GM19239 (cell line): ENCODE measurements at regions not wholly inside any gene's neighbourhood (a gene's known extent, or its start where the extent isn't known, plus 50 kb on each side); places are given as distances from the start of the nearest gene placed in this dataset.

Experiments used
- DNase-seq: peaks from one replicate; pipeline ENCODE4 v3.0.0; 2011; ENCODE audit warnings: low spot score; ENCODE audit not compliant: insufficient read length
- FAIRE-seq: peaks from 2 replicates; lab custom pipeline; 2011; peaks lifted over from hg19 to GRCh38; lab: Jason Lieb, UNC

DNA sequence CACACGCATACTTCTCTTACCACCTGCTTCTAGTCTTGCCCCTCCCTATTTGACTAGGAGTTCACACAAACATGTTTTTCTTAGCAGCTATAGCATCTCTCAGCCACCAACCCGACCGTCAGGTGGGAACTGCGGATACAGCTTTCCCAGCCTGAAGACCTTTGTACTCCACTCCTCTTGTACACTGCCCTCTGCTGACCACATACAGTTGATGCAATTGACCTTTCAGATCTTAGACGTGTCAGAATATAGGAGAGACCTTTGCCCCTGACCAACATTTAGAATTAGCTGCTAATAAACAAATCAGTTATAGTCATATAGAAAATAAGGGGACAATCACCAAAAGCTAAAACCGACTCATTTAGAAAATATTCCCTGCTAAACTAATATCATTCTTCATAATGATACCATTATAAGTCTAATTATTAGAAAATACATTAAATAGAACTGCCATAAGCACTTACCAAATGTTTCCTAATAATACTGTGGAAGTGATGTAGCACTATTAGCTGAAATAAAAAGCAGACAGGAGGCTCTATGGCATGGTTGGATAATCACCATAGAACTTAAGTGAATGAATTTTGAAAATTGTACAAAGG lies 208.4 kb downstream of the RAD51AP2 start:
- DNase-seq (peak; percentile 20), FAIRE-seq (peak; percentile 68)

DNA sequence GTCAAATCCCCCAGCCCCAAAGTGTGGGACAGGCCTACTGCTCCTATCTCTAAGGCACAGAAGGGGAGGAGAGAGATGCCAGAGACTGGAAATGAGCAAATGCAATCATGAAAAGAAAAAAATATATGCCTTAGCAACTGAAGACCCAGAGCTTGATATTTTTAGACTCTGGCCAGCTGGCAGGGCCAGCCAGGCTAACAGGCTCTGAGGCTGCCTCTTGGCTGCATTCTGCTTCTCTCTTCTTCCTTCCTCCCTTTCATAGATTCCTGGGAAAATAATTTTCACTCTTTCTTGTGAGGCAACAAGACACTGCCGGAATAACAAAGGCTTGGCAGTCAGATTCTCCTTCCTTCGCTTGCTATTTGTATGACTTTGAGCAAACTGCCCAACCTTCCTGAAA lies 209.1 kb downstream of the RAD51AP2 start:
- DNase-seq (no peak), FAIRE-seq (no peak)

DNA sequence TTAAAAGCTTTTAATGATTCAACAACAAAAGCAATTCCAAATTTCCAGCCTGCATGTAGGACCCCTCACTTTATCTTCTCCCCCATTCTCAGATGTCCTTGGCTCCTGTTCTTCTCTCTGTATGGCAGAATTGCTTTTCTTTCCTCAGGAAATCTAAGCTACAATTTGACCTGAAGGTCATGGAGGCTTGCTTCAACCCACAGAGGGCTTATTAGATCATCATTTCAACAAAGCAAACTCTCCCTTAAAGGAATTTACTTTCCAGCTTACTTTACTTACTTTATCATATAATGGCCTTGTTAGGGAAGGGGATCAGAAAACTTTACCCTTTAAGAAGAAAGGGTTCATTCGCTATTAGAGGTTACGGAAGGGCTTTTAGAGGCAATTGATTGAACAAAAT lies 211.5 kb downstream of the RAD51AP2 start:
- FAIRE-seq (no peak), DNase-seq (no peak)

DNA sequence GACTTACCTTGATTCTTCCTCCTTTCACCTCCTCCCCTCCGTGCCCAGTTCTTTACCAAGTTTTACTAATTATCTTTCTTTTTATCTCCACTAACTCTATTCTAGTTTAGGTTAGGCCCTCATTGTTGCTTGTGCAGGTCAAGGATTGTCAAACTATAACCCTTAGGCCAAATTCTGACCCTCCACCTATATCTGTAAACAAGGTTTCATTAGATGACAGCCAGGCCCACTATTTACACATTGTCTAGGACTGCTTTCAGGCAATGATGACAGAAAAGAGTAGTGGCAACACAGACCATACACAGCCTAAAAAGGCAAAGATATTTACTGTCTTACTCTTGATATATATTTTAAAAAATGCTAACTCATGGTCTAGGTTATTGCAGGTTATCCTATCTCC lies 212.0 kb downstream of the RAD51AP2 start:
- DNase-seq: no peak
- FAIRE-seq: no peak

DNA sequence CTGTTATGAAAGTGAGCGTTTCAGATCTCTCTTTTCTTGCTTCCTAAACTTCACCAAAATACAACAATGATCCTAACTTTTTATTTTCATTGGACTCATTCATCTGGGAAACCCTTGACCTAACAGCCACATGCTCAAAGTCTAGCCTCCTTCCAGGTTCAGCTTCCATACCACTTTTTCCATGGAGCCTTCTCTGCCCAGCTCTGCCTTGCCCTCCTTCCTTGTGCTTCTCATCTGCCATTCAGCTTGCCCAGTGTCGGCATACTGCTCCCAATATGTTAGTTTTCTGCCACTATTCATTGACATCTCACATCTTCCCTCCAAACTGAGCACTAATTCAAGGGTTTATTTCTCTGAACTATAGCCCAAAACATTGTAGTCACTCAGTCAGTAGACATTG lies 214.7 kb downstream of the RAD51AP2 start:
- FAIRE-seq (no peak), DNase-seq (no peak)

DNA sequence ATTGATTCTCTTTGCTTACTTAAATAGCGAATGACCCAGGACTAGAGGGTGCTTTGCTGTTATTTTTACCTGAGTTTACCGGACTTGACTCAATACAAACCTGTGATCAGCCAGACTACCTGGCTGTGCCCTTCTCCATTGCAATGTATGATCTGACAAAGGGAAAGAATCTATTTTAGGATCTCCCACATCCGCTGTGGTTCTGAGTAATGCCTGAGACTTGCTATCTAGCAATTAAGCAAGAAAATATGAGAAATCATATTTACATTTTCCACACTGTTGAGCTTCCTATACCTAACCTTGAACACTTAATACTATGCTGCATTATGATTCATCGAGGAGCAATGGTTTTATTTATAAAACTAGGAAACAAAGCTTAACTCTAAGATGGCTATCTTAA lies 215.2 kb downstream of the RAD51AP2 start:
- no peak for FAIRE-seq
- DNase-seq: no peak

DNA sequence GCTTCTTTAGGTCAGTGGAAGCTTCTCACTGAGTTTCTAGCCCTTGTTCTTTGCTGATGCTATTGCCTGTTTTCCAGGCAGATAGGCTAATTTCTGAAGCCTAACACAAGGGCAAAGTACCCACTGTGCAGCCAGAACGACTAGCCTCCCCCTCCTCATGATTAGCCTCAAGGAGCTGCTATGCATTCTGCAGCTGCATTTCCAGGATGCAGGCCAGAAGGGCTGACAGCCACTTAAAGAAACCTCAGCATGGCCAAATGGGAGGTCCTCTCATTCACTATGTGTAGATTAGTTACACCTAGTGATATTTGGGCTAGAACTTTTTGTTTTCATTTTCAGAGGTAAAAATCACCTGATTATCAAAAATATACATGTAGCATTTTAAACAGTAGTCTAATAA lies 216.0 kb downstream of the RAD51AP2 start:
- DNase-seq (no peak), FAIRE-seq (no peak)

DNA sequence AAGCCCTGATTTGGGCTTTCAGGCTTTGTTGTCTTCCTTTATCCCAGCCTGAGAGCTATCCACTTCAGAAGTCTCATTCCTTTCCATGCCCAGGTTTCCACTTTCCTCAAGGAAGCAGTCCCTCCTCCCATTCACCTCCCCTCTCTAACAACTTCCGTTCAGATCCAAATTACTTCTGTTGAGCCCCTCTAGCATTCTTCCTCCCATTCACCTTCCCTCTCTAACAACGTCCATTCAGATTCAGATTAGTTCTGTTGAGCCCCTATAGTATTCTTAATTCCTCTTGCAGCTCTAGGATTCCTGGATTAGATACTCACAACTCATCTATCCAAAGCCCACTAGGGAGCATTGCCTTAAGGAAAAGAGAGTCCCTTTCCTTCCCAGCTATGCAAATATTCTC lies 216.8 kb downstream of the RAD51AP2 start:
- DNase-seq: no peak

DNA sequence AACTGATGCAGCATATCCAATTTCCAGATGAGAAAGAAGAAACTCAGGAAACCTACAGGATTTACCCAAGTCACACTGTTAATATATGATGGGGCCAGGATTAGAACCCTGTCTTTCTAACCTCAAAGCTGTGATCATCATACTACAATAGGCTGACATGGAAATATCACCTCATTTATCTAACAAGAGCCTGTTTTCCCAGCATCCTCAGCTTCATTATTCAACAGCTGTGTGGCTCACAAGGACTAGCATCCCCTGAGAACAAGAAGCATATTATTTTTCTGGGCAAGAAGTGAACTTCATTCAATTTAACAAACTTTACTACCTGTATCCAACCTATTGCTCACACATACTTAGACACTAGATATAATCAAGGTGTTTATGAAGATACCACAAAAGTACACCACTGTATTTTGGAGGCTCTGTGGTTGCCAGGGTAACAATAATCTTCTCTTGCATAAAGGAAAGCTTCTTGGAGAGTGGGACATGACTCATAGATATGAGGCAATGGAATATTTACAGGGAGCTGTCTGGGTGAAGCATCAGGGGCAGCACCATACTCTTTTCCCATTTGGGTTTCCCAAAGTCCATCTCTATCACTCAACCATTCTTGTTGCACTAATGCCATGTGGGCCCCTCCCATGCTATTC lies 218.2 kb downstream of the RAD51AP2 start:
- no peak for DNase-seq
- FAIRE-seq: no peak

More for the DNA sequence above, 216.8 kb downstream of the RAD51AP2 start:
- FAIRE-seq: no peak

DNA sequence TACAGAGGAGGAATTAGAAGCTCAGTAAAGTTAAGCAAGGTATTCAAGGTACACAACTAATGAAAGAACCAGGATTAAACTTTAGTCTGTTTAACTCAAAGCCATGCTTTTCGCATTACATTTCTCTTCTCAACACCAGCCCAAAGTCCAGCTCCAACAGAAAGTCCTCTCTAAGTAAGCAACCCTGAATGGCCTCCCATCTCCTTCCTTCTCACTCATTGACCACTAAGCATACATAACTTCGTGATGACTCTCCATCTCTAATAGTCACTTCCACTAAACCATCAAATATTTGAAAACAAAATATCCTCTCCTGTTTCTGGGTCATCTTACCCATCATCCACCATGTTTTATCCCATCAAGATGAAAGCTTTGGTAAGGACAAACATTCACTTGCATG lies 219.8 kb downstream of the RAD51AP2 start:
- FAIRE-seq: no peak
- no peak for DNase-seq

DNA sequence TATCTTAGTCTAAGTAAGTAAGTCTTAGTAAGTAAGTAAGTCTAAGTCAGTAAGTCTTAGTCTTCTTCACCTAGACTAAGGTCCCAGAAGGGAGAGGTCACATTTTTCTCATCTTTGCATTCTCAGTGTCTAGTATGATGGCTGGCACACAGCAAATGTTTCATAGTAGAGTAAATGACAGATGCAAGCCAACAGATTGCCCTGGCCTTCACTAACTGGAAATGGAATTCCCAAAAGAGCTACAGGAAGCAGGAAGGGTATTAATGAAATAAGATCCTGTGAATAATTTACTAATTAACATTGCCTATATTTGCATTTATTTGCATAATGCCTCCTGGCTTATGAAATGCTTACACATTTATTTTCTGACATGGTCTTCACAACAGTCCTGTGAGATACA lies 221.6 kb downstream of the RAD51AP2 start:
- DNase-seq: no peak
- FAIRE-seq: no peak

DNA sequence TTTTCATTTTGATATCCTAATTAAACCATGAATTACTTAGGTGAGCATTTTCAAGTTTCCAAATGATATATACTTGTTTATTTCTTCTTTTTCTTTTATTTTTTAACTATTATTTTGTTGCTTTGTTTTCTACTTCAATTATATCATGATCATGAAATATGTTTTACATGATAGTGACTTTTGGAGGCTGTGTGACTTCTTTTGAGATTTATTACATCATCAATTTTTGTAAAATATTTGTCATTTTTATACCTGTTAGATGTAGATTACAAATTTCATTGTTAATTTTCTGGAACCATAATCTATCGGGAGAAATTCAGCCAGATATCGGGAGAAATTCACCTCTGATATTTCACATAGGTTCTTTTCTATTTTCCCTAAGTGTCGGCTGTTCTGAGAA lies 228.6 kb downstream of the RAD51AP2 start:
- DNase-seq (no peak), FAIRE-seq (no peak)

DNA sequence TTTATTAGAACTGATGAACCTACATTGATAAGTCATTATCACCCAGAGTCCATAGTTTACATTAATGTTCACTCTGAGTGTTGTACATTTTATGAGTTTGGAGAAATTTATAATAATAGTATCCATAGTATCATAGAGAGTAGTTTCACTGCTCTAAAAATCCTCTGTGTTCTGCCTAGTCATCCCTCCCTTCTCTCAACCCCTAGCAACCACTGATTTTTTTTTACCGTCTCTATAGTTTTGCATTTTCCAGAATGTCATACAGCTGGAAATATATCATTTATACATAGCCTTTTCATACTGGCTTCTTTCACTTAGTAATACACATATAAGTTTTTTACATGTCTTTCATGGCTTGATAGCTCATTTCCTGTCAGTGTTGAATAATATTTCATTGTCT lies 231.1 kb downstream of the RAD51AP2 start:
- no peak for FAIRE-seq
- no peak for DNase-seq

DNA sequence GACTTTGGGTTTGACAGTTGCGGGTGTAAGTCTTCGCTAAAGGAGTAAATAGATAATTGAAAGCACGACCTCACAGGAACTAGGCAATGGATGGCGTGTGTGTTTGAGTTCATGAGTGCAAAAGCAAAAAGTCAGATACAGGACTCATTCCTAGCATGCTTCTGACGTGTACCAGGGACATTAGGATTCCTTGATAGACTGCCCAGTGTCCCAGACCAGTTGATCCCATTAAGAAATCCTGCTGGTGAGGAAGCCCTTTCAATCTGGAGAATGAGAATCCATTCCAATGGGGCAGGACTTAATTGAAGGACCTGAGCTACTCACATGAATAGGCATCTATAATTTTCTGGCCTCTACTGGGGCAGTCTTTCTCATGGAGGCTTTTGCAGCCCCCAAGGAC lies 235.4 kb downstream of the RAD51AP2 start:
- FAIRE-seq: no peak
- DNase-seq: no peak

DNA sequence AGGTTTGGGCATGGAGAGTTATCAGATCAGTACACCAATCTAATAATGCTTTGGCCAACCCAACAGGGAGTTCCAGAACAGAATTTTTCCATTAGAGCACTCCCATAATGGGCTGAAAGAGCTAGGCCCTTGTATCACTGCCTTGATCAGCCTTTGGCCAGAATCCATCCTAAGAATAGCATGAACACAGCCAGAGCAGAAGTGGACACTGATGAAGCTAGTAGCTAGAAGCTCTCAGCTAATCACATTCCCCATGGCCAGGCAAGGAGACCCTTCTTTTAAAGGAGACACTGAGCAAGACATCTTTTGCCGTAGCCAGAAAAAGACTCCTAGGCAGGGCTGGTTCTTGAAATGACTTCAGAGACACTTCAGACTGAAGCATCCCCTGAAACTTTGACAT lies 236.0 kb downstream of the RAD51AP2 start:
- no peak for FAIRE-seq

DNA sequence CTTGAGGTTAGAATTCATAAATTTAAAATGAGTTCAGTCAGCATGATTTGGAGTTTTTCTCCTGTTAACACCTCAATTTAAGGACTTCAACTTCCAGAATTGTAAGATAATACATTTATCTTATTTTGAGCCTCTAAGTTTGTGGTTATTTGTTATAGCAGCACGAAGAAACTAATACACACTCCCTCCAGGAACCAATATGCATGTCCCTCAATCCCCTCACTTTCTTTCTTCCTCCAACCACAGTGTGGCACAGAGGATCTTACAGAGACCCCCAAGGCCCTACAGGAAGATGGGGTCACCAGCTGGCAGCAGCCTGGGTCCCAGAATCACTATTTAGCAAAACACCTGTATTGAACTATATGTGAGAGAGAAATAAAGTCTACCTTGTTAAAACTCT lies 242.0 kb downstream of the RAD51AP2 start:
- DNase-seq: no peak
- no peak for FAIRE-seq

More for the DNA sequence above, 236.0 kb downstream of the RAD51AP2 start:
- no peak for DNase-seq

DNA sequence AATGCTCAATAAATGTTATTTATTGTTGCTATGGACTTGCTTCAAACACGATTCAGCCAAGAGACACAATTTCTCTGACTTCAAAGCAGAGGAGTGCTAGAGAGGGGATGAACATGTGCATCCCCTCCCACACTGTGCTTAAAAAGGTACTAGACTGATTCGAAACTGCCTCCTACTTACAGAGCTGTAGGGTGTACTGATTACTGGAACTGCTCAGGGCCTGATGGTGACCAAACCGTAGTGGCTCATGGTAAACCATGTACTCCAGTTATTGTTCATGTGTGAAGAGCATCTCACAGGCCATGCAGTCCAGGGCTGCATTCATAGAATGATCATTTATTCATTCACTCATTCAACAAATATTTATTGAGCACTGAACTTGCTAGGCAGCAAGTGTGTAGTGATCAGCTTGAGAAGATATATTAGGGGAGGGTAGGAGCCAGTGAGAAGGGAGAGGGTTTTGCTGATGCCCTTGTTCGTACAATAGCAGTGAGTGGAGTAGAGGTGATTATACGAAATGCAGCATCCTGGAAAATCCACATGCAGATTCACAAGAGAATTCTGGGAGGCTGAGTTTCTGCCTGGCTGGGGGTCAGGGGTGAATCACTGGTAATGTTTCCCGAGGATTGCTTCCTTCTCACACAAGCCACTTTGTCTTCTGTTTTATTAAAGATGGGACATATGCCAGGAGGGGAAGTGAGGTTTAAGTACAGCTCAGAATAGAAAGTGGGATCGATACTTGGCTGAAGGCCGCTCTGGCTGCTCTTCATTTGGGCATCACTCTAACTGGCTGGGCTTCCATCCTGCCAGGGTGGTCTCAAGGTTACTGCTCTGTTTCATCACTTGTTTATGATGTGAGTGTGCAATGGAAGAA lies 245.4 kb downstream of the RAD51AP2 start:
- FAIRE-seq (no peak), DNase-seq (no peak)

DNA sequence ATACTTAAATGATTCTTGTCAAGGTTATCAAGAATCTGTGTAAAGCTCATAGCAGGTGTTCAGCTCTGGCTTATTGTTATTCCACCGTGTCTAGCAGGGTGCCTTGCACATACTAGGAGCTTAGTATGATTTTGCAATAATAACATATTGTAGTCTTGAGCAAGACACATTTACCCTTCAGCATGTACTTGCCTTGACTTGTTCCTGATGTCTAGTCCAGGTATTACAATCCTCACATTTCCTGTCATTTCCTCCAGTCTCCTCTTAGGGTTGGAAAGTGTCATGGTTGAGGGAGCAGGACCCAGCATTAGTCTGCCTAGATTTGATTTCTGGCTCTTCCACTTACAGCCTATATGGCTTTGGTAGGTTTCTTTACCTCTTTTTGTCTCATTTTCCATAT lies 246.1 kb downstream of the RAD51AP2 start:
- FAIRE-seq (no peak), DNase-seq (no peak)

DNA sequence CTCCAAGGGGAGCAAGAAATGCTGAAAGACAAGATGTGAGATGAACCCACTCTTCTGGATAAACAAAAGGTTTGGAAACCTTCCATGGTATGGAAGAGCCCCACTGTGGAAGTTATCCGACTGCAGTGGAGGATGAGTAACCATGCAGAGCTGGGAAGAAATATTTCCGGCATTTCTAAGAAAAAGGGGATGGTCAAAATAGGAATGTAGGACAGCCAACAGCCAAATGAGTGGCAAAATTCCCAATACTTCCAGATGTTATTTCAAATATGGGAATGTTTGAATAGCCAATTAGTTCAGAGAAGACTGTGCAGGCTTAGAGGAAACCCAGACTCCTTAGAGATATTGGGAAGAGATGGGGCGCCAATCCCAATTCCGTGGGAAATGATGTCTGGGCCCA lies 246.8 kb downstream of the RAD51AP2 start:
- FAIRE-seq (no peak), DNase-seq (no peak)

DNA sequence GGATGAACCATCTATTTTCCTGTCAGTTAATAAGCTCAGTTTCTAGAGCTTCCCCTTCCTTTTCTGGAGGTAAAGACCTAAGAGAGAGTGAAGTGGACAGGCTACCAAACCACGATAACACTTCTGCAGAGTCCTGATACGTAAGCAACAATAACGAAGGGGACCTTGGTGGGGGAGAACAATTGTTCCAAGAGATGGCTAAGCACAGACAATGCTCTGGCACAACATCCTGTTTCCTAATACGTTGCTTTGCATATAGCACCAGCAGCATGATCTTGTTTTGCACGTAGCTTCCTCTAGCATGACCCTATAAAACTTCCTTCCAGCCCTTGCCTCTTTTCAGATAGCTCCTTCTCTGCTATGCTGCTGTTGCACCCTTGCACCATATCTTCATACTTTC lies 247.3 kb downstream of the RAD51AP2 start:
- FAIRE-seq (no peak), DNase-seq (no peak)

DNA sequence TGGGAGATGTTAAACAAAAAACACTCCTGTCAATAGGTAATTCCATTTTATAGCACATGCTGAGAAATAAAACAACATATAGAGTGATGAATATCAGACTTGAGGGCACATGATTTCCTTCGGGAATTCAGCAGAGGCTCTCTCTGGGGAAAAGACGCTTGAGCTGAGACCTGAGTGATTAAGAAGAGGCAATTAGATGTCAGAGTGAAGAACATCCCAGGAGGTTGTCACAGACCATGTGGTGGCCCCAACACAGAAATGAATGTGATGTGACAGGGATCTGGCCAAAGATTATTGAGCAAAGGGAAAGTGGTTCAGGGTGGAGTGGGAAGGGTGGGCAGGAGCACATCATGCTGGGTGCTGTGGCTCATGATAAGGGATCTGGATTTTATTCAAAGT lies 254.7 kb downstream of the RAD51AP2 start:
- no peak for DNase-seq
- FAIRE-seq: no peak
